GM20431 (cell line): ENCODE measurements at regions not wholly inside any gene's neighbourhood (a gene's known extent, or its start where the extent isn't known, plus 50 kb on each side); places are given as distances from the start of the nearest gene placed in this dataset.

ENCODE experiments used
- in situ Hi-C: fragments of 300-500 bp; cut with MseI, MboI; formaldehyde crosslinking; loops from one replicate; pipeline ENCODE4 v1.15.0; 2020; ENCODE audit warnings: low sequenced_read_pairs; ENCODE audit not compliant: unreplicated experiment

DNA sequence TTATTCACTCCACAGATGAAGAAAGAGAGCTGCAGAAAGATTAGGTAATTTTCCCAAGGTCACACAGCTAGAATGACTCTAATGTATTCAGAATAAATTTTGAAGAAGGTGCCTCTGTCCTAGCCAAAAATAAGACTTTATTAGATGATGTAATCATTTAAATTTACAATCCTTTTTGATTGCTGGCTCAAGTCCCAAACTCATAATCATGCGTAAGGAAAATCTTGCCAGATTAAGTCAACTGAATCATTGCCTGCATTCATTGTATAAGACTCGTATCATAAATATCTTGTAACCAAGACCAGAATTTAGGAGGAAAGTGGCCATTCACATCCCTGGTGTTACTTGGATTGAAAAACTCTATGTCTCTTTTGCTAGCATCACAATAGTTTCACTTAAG is 53.1 kb upstream of the STK39 start:
- in situ Hi-C loops: no loop called here

DNA sequence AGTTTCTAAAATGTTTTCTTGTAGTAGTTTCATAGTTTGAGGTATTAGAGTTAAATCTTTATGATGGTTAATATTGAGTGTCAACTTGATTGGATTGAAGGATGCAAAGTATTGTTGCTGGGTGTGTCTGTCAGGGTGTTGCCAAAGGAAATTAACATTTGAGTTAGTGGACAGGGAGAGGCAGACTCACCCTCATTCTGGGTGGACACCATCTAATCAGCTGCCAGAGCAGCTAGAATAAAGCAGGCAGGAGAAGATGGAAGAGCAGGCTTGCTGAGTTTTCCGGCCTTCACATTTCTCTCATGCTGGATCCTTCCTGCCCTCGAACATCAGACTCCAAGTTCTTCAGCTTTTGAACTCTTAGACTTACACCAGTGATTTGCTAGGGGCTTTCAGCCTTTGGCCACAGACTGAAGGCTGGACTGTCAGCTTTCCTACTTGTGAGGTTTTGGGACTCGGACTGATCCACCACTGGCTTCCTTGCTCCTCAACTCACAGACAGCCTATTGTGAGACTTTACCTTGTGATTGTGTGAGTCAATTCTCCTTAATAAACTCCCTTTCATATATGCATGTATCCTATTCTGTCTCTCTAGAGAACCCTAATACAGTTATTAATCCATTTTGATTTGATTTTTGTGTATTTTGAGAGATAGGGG is 56.8 kb upstream of the STK39 start:
- in situ Hi-C loops: no loop called here

DNA sequence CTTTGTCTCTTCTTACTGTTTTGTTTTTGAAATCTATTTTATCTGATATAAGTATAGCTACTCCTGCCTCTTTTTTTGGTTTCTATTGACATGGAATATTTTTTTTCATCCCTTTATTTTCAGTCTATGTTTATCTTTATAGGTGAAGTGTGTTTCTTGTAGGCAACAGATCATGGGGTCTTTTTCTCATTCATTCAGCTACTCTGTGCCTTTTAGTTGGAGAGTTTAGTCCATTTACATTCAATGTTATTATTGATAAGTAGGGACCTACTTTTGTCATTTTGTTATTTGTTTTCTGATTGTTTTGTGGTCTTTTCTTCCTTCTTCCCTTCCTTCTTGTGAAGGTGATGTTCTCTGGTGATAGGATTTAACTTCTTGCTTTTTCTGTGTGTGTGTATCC is 60.0 kb upstream of the STK39 start:
- in situ Hi-C loops: no loop called here

DNA sequence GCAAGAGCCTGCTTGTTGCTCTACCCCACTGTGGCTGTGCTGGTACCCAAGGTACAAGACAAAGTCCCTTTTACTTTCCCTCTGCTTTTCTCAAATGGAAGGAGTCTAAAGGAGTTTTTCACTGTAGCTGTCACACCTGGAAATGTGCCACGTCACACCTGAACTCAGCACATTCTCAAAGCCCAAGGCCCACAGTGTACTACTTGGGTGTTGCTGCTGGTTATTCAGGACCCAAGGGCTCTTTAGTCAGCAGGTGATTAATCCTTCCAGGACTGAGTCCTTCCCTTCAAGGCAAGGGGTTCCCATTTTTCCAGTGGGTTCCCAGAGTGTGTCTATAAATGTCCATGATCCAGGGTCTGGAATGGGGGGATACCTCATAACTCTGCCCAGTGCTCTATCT is 63.2 kb upstream of the STK39 start:
- in situ Hi-C loops: no loop called here

DNA sequence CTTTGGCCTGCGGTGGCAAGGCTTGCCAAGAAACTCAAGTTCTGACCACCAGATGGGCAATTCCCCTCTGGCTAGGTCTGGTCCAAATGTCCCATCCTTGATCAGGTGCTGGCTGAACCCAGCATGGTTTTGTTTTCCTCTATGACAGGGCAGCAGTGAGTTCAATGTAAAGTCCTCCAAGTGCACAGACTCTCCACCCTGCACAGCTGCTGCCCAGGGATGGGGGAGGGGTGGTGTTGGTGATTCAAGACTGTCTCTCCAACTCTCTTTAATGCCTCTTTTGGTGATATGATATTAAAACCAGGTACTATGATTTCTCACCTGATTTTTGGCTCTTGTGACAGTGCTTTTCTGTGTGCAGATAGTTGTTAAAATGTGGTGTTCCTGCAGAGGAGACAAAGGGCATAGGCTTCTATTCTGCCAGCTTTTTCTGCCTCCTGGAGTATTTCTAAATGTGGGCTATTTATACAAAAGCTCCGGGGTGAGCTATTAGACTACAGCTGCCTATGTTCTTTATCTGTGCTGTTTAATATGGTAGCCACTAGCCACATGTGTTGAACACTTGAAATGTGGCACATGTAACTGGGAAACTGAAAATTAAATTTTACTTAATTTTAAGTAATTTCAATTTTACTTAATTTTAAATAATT is 64.0 kb upstream of the STK39 start:
- in situ Hi-C loops: no loop called here

DNA sequence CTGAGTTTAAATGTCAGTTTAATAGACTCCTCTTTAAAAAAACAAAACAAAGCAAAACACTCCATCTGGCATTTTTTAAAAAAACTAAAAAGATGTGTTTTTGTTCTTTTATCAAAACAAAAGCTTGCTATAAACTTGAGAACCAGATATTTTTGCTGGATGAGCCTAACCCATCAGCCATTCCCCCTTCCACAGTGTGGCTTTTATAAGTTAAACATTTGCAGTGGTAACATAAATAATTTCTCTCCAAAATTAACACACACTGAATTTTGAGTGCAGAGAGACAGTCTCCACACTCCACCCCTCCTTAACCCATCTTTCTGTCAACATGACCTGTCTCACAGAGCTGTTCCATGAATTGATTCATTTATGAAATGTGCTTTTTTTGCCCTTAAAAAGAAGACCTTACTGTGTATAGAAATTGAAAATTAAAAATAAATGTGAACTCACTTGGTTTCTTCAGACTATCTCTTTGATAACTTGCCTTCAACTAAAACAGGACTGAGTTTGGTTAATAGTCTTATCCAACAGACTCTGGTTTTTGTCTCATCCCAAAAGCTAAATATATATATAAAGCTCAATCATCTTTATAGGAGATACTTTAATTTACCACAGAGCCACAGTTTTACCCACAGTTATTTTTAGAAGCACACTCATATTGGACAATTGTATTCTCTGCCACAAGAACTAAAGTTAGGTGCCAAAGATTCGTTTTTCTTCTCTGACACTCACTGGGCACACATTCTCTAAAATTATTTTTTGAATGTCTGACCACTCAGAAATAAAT is 64.8 kb upstream of the STK39 start:
- in situ Hi-C loops: no loop called here

DNA sequence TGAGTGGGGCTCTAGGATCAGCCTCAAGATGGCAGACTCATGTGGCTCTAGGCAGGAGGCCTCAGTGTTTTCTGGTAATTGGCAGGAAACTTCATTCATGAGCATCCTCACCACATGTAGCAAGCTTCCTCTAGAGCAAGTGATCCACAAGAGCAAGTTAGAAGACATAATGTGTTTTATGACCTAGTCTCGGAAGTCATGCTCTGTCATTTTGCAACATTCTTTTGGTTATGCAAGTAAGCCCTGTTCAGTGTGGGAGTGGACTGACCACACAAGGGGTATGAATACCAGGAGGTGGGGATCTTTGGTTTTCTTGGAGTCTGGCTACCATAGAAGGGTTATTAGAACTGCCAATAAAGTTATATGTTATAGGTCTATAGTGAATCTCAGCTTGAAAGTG is 66.8 kb upstream of the STK39 start:
- in situ Hi-C loops: no loop called here

DNA sequence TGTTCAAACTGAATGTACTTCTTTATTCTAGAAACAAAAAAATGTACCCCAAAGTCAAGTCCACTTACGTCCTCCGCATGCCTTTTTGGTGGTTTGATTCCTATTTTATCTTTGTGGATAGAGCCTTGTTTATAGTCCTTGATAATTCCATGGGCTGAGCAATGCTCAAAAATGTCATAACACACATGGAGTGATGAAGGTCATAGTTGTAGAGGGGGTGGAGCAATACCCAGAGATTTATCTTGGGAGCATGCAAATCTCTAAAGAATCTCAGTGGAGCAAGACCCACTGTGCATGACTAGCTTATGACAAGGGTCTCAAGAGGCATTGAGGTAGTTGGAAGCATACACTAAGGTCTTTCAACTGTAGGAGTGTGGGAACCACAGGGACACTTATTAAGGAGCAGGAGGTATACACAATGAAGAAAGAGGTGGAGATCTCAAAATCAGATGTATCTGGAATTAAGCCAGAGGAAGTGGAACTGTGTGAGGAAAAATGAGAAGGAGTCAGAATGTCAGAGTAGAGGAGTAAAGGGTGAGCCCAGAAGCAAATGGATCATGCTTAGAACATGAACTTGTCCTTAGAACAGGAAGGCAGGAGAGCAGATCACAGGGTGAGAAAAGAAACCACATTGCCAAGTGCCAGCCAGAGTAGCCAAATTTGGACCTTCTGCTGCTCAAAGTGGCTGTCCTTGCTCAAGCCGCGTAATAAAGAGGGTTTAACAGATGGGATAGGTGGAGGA is 68.1 kb upstream of the STK39 start:
- in situ Hi-C loops: no loop called here

DNA sequence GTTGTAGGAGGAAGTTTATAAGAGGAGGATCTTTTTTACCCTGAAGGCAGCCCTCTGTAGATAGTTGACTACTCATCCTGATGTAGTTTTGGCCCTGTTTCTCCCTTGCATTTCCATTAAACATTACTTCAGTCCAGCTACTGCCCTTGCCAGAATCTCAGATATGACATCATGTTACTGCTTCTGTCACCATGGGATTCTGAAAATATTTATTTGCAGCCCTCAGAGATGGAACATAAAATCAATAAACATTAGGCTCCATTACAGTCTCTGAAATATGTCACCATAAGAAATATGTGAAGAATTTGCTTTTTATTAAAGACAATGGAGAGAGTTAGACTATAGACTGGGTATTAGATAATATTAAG is 68.7 kb upstream of the STK39 start:
- in situ Hi-C loops: no loop called here

DNA sequence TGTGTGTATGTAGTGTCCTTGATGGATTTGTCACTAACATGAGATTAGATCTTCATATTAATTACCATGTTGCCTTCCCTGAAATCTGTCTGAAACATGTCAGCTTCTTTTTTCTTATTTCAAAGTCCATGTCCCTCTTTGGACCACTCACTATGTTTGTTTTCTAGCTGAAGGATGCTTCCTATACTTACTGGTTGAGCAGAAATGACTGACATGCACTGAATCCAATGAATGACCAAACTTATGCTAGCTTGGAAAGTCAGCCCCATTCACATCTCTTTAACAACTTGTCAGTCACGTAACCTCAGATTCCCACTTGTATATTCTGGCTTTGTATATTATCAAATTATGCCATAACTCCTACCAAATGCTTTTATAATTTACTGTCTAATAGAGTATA is 69.9 kb upstream of the STK39 start:
- in situ Hi-C loops: no loop called here

DNA sequence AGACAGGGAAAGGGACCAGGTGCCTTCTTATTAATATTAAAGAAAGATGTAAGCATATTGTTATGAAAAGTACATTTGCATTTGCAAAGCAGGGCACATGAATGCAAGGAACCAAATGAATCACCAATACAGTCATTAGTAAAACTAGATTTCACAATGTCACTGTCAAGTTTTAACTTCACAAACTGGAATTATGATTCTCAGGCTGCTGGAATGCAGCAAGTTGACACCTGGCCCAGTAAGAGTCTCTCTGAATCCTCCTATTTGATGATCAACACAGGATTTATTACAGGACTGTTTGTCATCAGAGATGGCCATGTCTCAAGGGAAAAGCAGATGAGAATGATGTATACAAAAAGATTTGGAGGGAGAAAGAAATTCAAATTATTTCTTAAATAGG is 72.9 kb upstream of the STK39 start:
- in situ Hi-C loops: no loop called here

DNA sequence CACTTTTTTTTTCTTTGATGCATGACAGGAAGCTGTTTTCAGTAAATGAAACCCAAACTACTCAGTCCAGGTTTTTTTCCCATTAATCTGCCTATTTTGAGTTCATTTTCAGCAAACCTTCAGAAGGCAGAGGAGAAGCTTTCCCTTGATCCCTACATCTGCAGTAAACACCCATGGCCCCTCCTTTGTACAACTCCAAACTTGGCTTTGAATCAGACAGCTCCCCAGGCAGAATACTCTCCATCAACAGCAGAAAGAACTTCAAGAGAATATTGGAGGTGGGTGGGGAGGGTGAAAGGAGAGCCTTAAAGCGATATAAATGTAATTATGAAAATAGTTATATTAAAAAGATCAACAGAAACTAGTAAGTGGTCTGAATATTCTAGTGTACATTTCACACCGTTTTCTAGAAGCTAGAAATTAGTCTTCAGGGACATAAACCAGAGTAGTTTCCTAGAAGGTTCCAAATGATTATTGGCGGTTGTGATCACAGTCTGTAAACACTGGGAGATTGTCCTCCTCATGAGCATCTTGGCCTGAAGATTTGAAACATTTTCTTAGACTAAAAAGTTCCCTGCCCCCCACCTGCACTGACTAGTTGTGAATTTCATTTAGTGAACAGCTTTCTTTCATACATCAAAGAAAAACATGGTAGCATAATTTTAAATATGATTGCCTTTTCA is 75.1 kb upstream of the STK39 start:
- in situ Hi-C loops: no loop called here

DNA sequence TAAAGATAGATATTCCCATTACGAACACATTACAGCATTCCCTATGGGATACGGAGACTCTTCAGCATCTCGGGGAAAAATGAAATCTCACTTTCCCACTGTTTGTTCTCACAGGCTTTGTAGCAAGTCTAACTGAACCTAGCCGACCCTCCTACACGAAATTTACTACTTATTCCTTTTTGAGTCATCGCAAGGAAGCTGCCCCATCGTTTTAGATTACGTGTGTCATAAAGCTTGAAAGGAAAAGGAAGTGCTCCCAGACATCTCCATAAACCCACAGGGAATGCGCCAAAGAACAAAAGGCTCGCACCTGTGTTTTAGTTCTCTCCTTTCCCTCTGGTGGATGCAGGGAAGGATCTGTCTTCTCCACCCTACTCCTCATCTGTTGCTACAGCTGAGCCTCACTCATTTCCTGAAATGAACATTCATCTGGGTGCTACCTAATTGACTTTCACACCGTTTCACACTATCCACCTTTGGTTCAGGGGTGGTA is 76.2 kb upstream of the STK39 start:
- in situ Hi-C loops: no loop called here

DNA sequence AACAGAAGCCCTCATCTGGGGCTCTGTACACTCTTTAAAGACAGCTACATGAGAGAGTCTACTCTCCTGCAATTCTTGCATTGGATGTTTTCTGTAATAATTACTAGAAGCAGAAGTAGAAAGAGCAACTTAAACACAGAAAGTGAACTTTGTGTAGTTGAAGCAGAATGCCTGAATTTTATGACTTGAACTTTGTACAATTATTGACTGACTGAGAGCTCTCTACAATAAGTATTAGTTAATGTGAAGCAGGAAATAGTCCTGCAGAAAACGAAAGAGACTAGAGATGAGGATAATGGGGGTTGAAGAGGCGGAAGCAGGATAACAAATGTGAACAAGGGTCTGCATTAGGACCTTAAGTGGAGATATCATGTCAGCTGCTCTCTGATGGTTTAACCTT is 79.2 kb upstream of the STK39 start:
- in situ Hi-C loops: loop anchor here (25.0 kb wide), 2 partner anchors 386 to 586 kb away; partner anchors contain the start of gene G6PC2

DNA sequence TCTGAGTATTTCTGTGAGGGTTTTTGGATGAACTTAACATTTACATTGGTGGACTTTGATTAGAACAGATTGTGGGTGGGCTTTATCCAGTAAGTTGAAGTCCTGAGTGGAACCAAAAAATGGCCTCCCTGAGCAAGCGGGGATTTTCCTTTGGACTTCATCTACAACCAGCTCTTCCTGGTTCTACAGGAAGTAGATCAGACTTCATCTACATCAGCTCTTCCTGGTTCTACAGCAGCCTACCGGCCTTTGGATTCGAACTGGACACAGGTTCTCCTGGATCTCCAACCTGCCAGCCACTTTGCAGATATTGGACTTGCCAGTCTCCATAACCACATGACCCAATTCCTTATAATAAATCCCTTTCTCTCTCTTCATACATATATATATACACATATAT is 79.9 kb upstream of the STK39 start:
- in situ Hi-C loops: loop anchor here (25.0 kb wide), 2 partner anchors 385 to 585 kb away; partner anchors contain the start of gene G6PC2

DNA sequence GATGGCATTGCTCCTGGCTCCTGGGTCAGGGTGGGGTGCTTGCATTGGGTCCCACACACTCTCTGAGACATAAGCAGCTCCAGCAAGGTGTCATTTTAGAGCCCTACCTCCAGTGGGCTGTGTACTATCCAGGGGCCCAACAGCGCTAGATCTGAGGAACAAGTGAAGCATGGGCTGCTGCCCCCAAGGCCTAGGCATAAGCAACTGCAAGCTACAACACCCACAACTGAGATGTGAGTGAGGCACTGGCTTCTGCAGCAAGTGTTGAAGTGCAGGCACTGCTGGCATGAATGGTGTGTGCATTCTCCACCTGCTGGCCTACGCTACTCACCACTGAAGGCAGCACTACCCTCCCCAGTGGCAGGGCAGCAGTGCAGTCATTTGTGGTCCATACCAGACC is 81.0 kb upstream of the STK39 start:
- in situ Hi-C loops: loop anchor here (25.0 kb wide), 2 partner anchors 384 to 584 kb away; partner anchors contain the start of gene G6PC2

DNA sequence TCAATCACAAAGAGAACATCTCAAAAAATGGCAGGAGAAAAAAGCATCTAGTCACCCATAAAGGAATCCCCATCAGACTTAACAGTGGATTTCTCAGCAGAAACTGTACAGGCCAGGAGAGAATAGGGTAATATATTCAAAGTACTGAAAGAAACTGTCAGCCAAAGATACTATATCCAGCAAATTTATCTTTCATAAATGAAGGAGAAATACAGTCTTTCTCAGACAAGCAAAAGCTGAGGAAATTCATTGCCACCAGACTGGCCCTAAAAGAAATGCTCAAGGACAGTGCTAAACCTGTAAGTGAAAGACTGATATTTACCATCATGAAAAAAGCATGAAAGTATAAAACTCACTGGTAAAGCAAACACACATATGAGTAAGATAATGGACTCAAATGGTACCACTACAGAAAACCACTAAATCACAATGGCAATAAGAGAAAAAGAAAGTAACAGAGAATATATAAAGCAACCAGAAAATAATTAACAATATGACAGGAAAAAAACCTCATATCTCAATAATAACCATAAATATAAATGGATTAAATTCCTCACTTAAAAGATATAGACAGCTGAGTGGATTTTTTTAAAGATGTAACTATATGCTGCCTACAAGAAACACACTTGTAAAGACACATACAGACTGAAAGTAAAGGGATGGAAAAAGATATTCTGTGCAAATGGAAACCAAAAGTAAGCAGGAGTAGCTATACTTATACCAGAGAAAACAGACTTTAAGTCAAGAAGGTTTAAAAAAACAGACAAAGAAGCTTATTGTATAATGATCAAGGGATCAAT is 83.4 kb upstream of the STK39 start:
- in situ Hi-C loops: loop anchor here (25.0 kb wide), 2 partner anchors 381 to 581 kb away; partner anchors contain the start of gene G6PC2

DNA sequence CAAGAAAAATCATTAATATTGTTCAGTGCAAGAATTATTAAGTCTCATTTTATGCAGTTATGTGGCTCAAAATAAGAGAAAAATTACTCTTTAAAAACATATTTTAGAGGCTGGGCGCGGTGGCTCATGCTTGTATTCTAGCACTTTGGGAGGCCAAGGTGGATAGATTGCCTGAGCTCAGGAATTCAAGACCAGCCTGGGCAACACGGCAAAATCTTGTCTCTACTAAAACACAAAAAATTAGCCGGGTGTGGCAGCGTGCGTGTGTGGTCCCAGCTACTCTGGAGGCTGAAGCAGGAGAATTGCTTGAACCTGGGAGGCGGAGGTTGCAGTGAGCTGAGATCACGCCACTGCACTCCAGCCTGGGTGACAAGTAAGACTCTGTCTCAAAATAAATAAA is 87.9 kb upstream of the STK39 start:
- in situ Hi-C loops: loop anchor here (25.0 kb wide), 2 partner anchors 377 to 577 kb away; partner anchors contain the start of gene G6PC2
